IPS-NIHi11 (cell line): ENCODE measurements at regions not wholly inside any gene's neighbourhood (a gene's known extent, or its start where the extent isn't known, plus 50 kb on each side); places are given as distances from the start of the nearest gene placed in this dataset.
"Not testable (repeated sequence)": the region's sequence is repeated elsewhere in the genome, so short reads cannot be mapped to it uniquely, and the experiment has no call there.

ENCODE experiments used
- DNase-seq: peaks from one replicate; pipeline ENCODE4 v3.0.0; 2012; ENCODE audit warnings: mixed read lengths, low spot score

DNA sequence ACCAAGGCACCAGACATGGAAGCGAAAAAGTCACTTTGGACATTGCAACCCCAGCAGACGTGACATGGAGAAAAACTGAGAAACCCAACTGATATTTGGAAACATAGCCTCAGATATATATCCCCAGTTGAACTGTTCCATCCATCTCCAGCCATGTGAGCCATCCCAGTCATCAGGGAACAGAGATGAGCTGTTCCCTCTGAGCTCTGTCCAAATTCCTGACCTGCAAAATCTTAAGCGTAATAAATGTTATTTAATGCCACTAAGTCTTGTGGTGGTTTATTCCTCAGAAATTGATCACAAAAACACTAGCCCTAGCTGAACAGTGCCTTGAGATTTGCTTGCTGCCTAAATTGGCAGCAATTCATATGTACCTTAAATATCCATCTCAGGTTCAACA is 182.8 kb downstream of the NRP2 start:
- no peak for DNase-seq

DNA sequence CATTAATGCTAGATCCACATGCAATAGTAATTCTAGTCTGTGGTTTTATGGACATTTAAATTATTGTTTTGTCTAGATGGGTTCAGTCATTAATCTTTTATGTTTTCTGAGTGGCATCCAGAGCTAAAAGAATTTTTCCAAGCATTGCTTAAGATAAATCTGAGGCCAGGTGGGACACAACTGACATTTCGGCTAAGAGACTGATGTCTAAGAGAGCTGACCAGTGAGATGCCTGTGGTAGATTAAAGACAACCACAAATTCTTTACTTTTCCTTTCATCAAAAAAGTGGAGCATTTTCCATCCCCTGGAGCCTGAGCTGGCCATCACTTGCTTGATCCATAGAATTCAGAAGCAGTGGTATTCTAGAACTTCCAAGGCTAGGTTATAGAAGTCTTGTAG is 182.2 kb downstream of the NRP2 start:
- no peak for DNase-seq

DNA sequence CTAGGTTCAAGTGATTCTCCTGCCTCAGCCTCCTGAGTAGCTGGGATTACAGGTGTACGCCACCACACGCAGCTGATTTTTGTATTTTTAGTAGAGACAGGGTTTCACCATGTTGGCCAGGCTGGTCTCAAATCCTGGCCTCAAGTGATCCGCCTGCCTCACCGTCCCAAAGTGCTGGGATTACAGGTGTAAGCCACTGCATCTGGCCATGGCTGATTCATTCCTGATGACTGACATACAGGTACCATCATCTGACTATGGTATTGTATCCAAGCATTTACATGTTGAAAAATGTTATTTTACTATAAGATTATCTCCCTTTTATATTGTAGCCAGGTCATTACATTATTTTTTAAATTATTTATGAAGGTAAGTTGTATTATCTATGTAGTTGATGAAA is 180.5 kb downstream of the NRP2 start:
- DNase-seq: not testable (repeated sequence)

GRCh38 chr2:205860885-205861284 is 178.6 kb downstream of the NRP2 start:
- no peak for DNase-seq

DNA sequence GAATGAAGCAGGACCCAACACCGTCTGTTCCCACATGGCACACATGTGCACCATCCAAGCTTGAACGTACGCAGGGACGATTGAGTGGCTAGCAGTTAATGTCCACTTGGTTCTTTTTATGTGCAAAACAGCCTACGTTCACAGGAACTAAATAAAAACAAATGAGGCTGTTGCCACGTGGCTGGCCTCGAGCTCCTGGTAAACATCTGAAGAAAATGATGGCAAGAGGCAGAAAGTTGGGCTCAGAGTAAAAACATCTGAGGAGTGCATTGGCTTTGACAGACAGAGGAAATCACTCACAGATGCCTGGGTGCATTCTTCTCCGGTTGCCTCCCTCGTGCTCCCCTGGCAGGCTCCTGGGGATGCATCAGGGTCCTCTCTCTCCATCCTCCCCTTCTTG is 177.9 kb downstream of the NRP2 start:
- no peak for DNase-seq

GRCh38 chr2:205858881-205859441 is 176.7 kb downstream of the NRP2 start:
- peak; percentile 40 for DNase-seq

- DNase-seq: no peak
Measured at GRCh38 chr2:205858275-205858674, 176.0 kb downstream of the NRP2 start.

DNA sequence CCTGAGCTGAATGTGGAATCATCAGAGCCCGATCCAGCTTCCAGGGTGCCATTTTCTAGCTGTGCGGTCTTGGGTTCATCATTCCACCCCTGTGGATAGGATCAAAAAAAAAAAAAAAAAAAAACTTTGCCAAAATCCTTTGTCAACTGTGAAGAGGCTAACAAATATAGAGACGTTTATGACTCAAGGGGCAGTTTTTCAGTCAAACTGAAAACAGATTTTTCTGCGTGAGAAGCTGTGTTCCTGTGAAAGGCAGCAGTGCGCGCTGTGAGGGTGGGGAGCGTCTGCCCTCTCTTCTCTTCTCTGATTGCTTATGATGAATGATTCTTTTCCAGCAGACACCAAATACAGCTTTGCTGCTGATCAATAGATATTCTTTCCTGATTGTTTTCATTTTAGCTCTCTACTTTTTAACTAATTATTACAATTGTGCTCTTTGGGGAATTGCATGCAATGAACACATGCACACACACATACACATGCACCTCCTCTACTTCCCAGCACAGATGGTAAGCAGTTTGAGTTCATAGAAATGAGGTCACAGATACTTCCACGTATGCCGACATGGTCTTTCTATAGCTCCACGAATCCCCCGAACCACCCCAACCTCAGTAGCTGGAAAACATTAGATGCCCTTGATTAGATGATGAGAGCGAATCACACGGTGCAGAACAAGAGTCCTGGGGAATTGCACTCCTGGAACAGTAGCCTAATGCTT is 175.4 kb downstream of the NRP2 start:
- no peak for DNase-seq

GRCh38 chr2:205852457-205852856 is 170.2 kb downstream of the NRP2 start:
- no peak for DNase-seq

- no peak for DNase-seq
Measured at GRCh38 chr2:205850611-205851010, 168.3 kb downstream of the NRP2 start.

DNA sequence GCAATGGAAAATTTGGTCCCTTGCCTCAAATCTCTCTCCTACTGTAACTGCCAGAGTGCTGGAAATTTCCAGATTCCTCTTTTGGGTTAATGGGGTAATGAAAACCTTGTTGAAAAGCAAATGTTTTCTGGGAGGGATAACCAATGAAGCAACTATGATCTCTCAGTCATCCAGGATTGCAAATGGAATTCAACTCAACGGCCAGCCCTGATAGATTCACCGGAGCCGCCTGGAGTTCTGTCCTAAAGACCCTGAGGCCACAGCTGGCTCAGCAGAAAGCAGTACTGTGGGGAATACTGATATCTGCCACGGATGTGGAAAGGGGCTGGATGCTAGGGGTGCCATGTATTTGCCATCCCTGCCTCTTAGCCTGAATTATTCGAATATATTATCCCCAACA is 167.8 kb downstream of the NRP2 start:
- DNase-seq: no peak

DNA sequence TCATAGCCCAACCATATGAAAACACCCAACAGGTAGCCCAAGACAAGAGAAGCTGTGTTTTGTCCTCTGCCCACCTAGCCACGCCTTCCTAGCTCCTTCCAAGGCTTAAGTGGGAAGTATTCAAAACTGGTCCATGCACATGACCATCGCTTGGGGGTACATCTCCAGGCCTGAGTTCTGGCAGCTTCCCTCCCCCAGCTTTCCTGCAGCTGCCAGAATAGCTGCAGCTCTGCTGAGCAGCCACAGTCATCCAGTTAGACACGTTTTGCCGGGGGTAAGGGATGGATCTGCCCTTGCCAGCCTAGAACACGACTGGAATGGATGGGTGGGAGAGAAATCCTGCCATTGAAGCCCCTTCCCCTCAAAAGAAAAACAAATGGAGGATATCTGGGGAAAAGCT is 166.8 kb downstream of the NRP2 start:
- no peak for DNase-seq

- DNase-seq: no peak
Measured at GRCh38 chr2:205848601-205849000, 166.3 kb downstream of the NRP2 start.
